OCI-LY7 (cell line): ENCODE measurements at regions not wholly inside any gene's neighbourhood (a gene's known extent, or its start where the extent isn't known, plus 50 kb on each side); places are given as distances from the start of the nearest gene placed in this dataset.
A peak's percentile ranks its signal among the peaks of the same experiment; 100 is the strongest.

ENCODE experiments used
- BruUV-seq: library from RNA; stranded (reverse); fragments of 400-500 nt; replicated peaks from 2 replicates; lab custom pipeline; 2021; lab: Mats Ljungman, UMichigan
- CTCF ChIA-PET: fragments of 300-600 bp; sonication (Branson Sonifier 250); formaldehyde crosslinking; loops from one replicate; lab custom pipeline; 2022; ENCODE audit warnings: antibody characterized with exemption; ENCODE audit not compliant: unreplicated experiment; lab: Charles Lee
- POLR2A ChIA-PET: fragments of 300-600 bp; sonication (Branson Sonifier 250); formaldehyde crosslinking; loops from one replicate; lab custom pipeline; 2022; ENCODE audit warnings: antibody characterized with exemption; lab: Charles Lee
- DNase-seq: peaks from one replicate; pipeline ENCODE4 v3.0.0-alpha.2; 2015; ENCODE audit warnings: low spot score
- H2AFZ ChIP-seq: fragments of 200-600 bp; sonication (generic), shearing (Covaris generic); 2 replicates; pipeline ENCODE4 v1.6.1; 2014; ENCODE audit warnings: mild to moderate bottlenecking, antibody characterized with exemption, low read length, moderate library complexity
- H3K27ac ChIP-seq: fragments of 200-600 bp; sonication (generic); 2 replicates; pipeline ENCODE4 v1.5.1; 2014; ENCODE audit warnings: mixed run types, low read depth, mild to moderate bottlenecking, moderate library complexity, low read length, inconsistent platforms; ENCODE audit not compliant: poor library complexity, severe bottlenecking
- H3K36me3 ChIP-seq: fragments of 200-600 bp; sonication (generic); 2 replicates; pipeline ENCODE4 v1.6.1; 2014; ENCODE audit warnings: mild to moderate bottlenecking, antibody characterized with exemption, low read length, moderate library complexity, mixed read lengths; ENCODE audit not compliant: insufficient read depth
- H3K4me1 ChIP-seq: fragments of 200-600 bp; sonication (generic); 2 replicates; pipeline ENCODE4 v1.5.1; 2014; ENCODE audit warnings: mild to moderate bottlenecking, low read length; ENCODE audit not compliant: insufficient read depth, poor library complexity, severe bottlenecking
- H3K4me2 ChIP-seq: fragments of 200-600 bp; sonication (generic); 2 replicates; pipeline ENCODE4 v1.6.1; 2014; ENCODE audit warnings: mild to moderate bottlenecking, low read length
- H3K4me3 ChIP-seq: fragments of 200-600 bp; sonication (generic); 2 replicates; pipeline ENCODE4 v1.5.1; 2014; ENCODE audit warnings: mild to moderate bottlenecking, low read depth, low read length; ENCODE audit not compliant: poor library complexity, severe bottlenecking
- H3K79me2 ChIP-seq: fragments of 200-600 bp; sonication (generic); 2 replicates; pipeline ENCODE4 v1.6.1; 2016; ENCODE audit warnings: low read depth, mild to moderate bottlenecking, low read length, moderate library complexity, mixed read lengths; ENCODE audit not compliant: insufficient read depth
- H3K9me2 ChIP-seq: fragments of 200-600 bp; sonication (generic); 2 replicates; pipeline ENCODE4 v1.6.1; 2016; ENCODE audit warnings: mild to moderate bottlenecking, low read length, mixed read lengths; ENCODE audit not compliant: insufficient read depth
- H3K9me3 ChIP-seq: fragments of 200-600 bp; sonication (generic); 2 replicates; pipeline ENCODE4 v1.6.1; 2014; ENCODE audit warnings: mild to moderate bottlenecking, mixed run types, low read length, mixed read lengths
- H4K20me1 ChIP-seq: fragments of 200-600 bp; sonication (generic); 2 replicates; pipeline ENCODE4 v1.6.1; 2014; ENCODE audit warnings: mild to moderate bottlenecking, antibody characterized with exemption, low read length, moderate library complexity, mixed read lengths; ENCODE audit not compliant: insufficient read depth
- EZH2phosphoT487 ChIP-seq: fragments of 200-600 bp; sonication (generic); IDR thresholded peaks from 2 replicates; pipeline ENCODE4 v1.6.1; 2018; ENCODE audit warnings: low read depth, borderline replicate concordance, mild to moderate bottlenecking, mixed run types, antibody characterized with exemption, low read length, moderate library complexity, mixed read lengths
- intact Hi-C: fragments of 100-400 bp; cut with micrococcal nuclease; formaldehyde crosslinking; loops from one replicate; pipeline ENCODE4 v1.10.0; 2022; ENCODE audit not compliant: unreplicated experiment
- TF ChIP-seq, protein P1 (sequence below): fragments of 200-600 bp; sonication (generic); conservative IDR thresholded peaks from 2 replicates; pipeline ENCODE4 v1.5.1; 2014; ENCODE audit warnings: mild to moderate bottlenecking, antibody characterized with exemption, low read length, moderate library complexity, mixed read lengths

DNA sequence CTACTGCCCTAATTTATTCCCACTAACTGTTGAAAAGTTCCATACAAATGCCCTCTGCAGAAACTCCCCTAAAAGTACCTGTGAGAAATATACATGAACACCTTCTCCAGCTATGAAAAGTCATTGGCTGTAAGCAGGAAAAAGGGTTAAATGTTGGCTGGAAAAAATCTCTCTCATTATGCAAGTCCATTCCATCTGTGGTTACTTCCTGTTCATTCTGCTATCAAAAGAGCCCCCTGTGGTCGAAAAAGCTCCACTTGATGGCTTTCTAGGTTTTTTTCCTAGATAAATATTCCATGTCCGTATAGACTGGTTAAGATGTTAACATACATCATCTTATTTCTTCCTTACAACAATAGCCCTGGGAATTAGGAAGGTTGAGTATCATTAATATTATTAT, 56.2 kb upstream of the AKAP13 start:
- Histone ChIP-seq H3K4me1 (peaks cover 43% of the 10 kb centered on the region), H3K4me3 (no peak overlapping the region), H3K9me2 (no peaks in the 10 kb centered on the region), H3K4me2 (no peak overlapping the region), H3K36me3 (peaks cover 23% of the 10 kb centered on the region), H3K9me3 (peaks cover 18% of the 10 kb centered on the region; the same call in 1 of the 2 replicates), H2AFZ (no peak overlapping the region), H3K79me2 (peaks cover 26% of the 10 kb centered on the region; the same call in 1 of the 2 replicates), H4K20me1 (no peaks in the 10 kb centered on the region), H3K27ac (no peak overlapping the region)
- no TSS peak for BruUV-seq
- no peak for TF ChIP-seq EZH2phosphoT487
- TF ChIP-seq, protein P1, sequence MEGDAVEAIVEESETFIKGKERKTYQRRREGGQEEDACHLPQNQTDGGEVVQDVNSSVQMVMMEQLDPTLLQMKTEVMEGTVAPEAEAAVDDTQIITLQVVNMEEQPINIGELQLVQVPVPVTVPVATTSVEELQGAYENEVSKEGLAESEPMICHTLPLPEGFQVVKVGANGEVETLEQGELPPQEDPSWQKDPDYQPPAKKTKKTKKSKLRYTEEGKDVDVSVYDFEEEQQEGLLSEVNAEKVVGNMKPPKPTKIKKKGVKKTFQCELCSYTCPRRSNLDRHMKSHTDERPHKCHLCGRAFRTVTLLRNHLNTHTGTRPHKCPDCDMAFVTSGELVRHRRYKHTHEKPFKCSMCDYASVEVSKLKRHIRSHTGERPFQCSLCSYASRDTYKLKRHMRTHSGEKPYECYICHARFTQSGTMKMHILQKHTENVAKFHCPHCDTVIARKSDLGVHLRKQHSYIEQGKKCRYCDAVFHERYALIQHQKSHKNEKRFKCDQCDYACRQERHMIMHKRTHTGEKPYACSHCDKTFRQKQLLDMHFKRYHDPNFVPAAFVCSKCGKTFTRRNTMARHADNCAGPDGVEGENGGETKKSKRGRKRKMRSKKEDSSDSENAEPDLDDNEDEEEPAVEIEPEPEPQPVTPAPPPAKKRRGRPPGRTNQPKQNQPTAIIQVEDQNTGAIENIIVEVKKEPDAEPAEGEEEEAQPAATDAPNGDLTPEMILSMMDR: no peak
- POLR2A ChIA-PET: interaction anchor here (0.6 to 2.9 kb wide), 4 partner anchors 28 to 321 kb away, joined by 3 to 12 read pairs (median 4); no protein-coding TSS in a partner anchor
- CTCF ChIA-PET: no interaction called here
- intact Hi-C loops: no loop called here
- DNase-seq: no peak

DNA sequence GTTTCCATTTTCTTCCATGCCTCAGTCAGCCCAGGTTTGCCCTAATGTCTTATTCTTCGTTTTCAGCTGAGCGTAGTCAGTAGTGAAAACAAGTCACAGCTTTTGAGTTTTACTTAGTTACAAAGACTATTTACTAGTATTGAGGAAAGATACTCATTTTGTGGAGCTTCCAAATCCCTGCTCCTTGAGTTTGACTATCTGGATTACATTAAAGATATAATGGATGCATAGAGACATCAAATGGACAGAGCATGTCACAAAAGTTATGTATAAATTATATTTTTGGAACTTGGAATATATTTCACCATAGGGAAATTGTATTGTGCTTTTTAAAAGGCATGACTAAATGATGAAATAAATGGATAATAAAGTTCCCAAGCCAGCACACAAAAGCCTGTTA, 54.6 kb upstream of the AKAP13 start:
- Histone ChIP-seq H2AFZ (0 out of 2 replicates have a peak overlapping the region, but pooled peaks have one; percentile 54), H3K9me2 (no peaks in the 10 kb centered on the region), H3K4me1 (peaks cover 56% of the 10 kb centered on the region), H3K27ac (no peak overlapping the region), H3K9me3 (peaks cover 13% of the 10 kb centered on the region; the same call in 1 of the 2 replicates), H3K36me3 (peaks cover 17% of the 10 kb centered on the region), H3K4me2 (peak overlapping the region; percentile 94), H3K4me3 (no peak overlapping the region), H4K20me1 (no peaks in the 10 kb centered on the region), H3K79me2 (peaks cover 26% of the 10 kb centered on the region; the same call in 1 of the 2 replicates)
- no peak for DNase-seq
- no peak for TF ChIP-seq EZH2phosphoT487
- TF ChIP-seq, protein P1: no peak
- BruUV-seq: no TSS peak
- POLR2A ChIA-PET: interaction anchor here (0.6 to 9.8 kb wide), 12 partner anchors 9 to 515 kb away, joined by 3 to 109 read pairs (median 4); no protein-coding TSS in a partner anchor
- CTCF ChIA-PET: interaction anchor here (1.2 kb wide), 1 partner anchor 79 kb away, joined by 3 read pairs; no protein-coding TSS in a partner anchor
- intact Hi-C loops: loop anchor here (5.0 kb wide), 1 partner anchor 376 kb away; no protein-coding TSS in a partner anchor

DNA sequence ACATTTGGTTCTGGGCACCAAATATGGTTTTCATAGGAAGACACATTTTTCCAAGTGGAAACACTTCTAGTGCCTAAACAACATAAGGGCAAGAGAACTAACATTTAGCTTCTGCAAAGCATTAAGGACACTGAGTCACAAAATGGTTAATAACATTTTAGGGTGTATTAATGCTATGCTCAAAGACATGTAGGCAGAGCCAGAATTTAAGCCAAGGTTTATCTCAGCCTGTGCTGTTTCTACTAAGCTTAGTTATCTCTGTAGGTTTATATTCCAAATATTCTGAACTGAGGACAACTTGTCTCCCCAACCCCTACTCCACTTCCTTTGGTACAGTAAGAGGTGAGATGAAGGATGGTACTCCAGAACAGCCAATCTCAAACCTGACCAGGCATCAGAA, 54.1 kb upstream of the AKAP13 start:
- POLR2A ChIA-PET: interaction anchor here (0.6 to 9.8 kb wide), 11 partner anchors 9 to 514 kb away, joined by 3 to 109 read pairs (median 4); no protein-coding TSS in a partner anchor
- BruUV-seq: no TSS peak
- H3K9me3 ChIP-seq: peaks cover 13% of the 10 kb centered on the region; the same call in 1 of the 2 replicates
- peaks cover 26% of the 10 kb centered on the region; the same call in 1 of the 2 replicates for H3K79me2 ChIP-seq
- intact Hi-C loops: loop anchor here (5.0 kb wide), 1 partner anchor 376 kb away; no protein-coding TSS in a partner anchor
- peaks cover 61% of the 10 kb centered on the region for H3K4me1 ChIP-seq
- peak overlapping the region; percentile 94 for H3K4me2 ChIP-seq
- no peak for DNase-seq
- peak overlapping the region; percentile 54; the same call in 1 of the 2 replicates for H2AFZ ChIP-seq
- H3K36me3 ChIP-seq: peaks cover 17% of the 10 kb centered on the region
- CTCF ChIA-PET: interaction anchor here (1.2 kb wide), 1 partner anchor 78 kb away, joined by 3 read pairs; no protein-coding TSS in a partner anchor
- no peak overlapping the region for H3K4me3 ChIP-seq
- peak overlapping the region; percentile 99 for H3K27ac ChIP-seq
- no peaks in the 10 kb centered on the region for H3K9me2 ChIP-seq
- TF ChIP-seq, protein P1: no peak
- no peak for TF ChIP-seq EZH2phosphoT487
- no peaks in the 10 kb centered on the region for H4K20me1 ChIP-seq
